HG02610 (cell line): ENCODE measurements at regions not wholly inside any gene's neighbourhood (a gene's known extent, or its start where the extent isn't known, plus 50 kb on each side); places are given as distances from the start of the nearest gene placed in this dataset.

ENCODE experiments used
- ATAC-seq: cut with Tn5 transposase; IDR thresholded peaks from one replicate; pipeline ENCODE4 v1.9.1; 2021; ENCODE audit warnings: mild to moderate bottlenecking, moderate library complexity; ENCODE audit not compliant: unreplicated experiment

- no peak for ATAC-seq
Measured at GRCh38 chr14:22174412-22175277, 414.4 kb downstream of the DAD1 start.

- no peak for ATAC-seq
Measured at GRCh38 chr14:22168092-22168955, 420.7 kb downstream of the DAD1 start.

GRCh38 chr14:22164616-22165015 lies 424.4 kb downstream of the DAD1 start:
- ATAC-seq: no peak

- ATAC-seq: no peak
Measured at GRCh38 chr14:22163051-22163450, 426.0 kb downstream of the DAD1 start.

GRCh38 chr14:22159957-22160356 lies 429.1 kb downstream of the DAD1 start:
- ATAC-seq: no peak

- ATAC-seq: no peak
Measured at GRCh38 chr14:22159099-22159498, 429.9 kb downstream of the DAD1 start.

GRCh38 chr14:22158560-22158959 lies 430.5 kb downstream of the DAD1 start:
- no peak for ATAC-seq

- ATAC-seq: no peak
Measured at GRCh38 chr14:22155571-22155970, 433.5 kb downstream of the DAD1 start.

GRCh38 chr14:22152903-22153302 lies 436.1 kb downstream of the DAD1 start:
- no peak for ATAC-seq

- ATAC-seq: no peak
Measured at GRCh38 chr14:22152161-22152870, 436.7 kb downstream of the DAD1 start.

GRCh38 chr14:22151121-22151520 lies 437.9 kb downstream of the DAD1 start:
- ATAC-seq: no peak

- ATAC-seq: no peak
Measured at GRCh38 chr14:22149058-22149457, 440.0 kb downstream of the DAD1 start.

GRCh38 chr14:22147716-22148115 lies 441.3 kb downstream of the DAD1 start:
- no peak for ATAC-seq

GRCh38 chr14:22143363-22143762 lies 445.7 kb downstream of the DAD1 start:
- ATAC-seq: no peak

- ATAC-seq: no peak
Measured at GRCh38 chr14:22140633-22141032, 448.4 kb downstream of the DAD1 start.

- no peak for ATAC-seq
Measured at GRCh38 chr14:22131749-22132476, 457.1 kb downstream of the DAD1 start.

- no peak for ATAC-seq
Measured at GRCh38 chr14:22124073-22124613, 450.5 kb upstream of the OR4E1 start.

- ATAC-seq: no peak
Measured at GRCh38 chr14:22122829-22123560, 449.4 kb upstream of the OR4E1 start.

GRCh38 chr14:22122227-22122818 lies 448.7 kb upstream of the OR4E1 start:
- ATAC-seq: no peak
